SU-DHL-6 (cell line): ENCODE measurements at regions not wholly inside any gene's neighbourhood (a gene's known extent, or its start where the extent isn't known, plus 50 kb on each side); places are given as distances from the start of the nearest gene placed in this dataset.

Experiments
- H2AFZ ChIP-seq: fragments of 200-600 bp; sonication (generic); 2 replicates; pipeline ENCODE4 v1.6.1; 2014; ENCODE audit warnings: low read depth, mild to moderate bottlenecking, moderate library complexity, mixed read lengths, antibody characterized with exemption, low read length; ENCODE audit not compliant: severe bottlenecking
- H3F3A ChIP-seq: fragments of 200-600 bp; shearing (Covaris generic); 2 replicates; pipeline ENCODE4 v1.6.0; 2016; ENCODE audit warnings: antibody characterized with exemption, mild to moderate bottlenecking; ENCODE audit not compliant: insufficient read depth
- H3K27ac ChIP-seq: fragments of 200-600 bp; sonication (generic); 2 replicates; pipeline ENCODE4 v1.5.1; 2016; ENCODE audit warnings: low read depth, mild to moderate bottlenecking, low read length, moderate library complexity, mixed read lengths
- H3K27me3 ChIP-seq: fragments of 200-600 bp; sonication (generic), shearing (Covaris generic); 2 replicates; pipeline ENCODE4 v1.6.0; 2014; ENCODE audit warnings: mild to moderate bottlenecking, low read length
- H3K36me3 ChIP-seq: fragments of 200-600 bp; sonication (generic); 2 replicates; pipeline ENCODE4 v1.6.1; 2014; ENCODE audit warnings: mild to moderate bottlenecking, low read length, mixed read lengths
- H3K4me2 ChIP-seq: fragments of 300-600, 200-600 bp; shearing (Covaris generic), sonication (generic); 2 replicates; pipeline ENCODE4 v1.6.0; 2014; ENCODE audit warnings: low read length, low read depth, mild to moderate bottlenecking; ENCODE audit not compliant: poor library complexity, severe bottlenecking
- H3K4me3 ChIP-seq: fragments of 200-600 bp; sonication (generic); 2 replicates; pipeline ENCODE4 v1.5.1; 2014; ENCODE audit warnings: antibody characterized with exemption, low read length, mild to moderate bottlenecking, mixed read lengths; ENCODE audit not compliant: insufficient read depth, poor library complexity, severe bottlenecking
- H3K79me2 ChIP-seq: fragments of 200-600 bp; sonication (generic); 2 replicates; pipeline ENCODE4 v1.6.1; 2014; ENCODE audit warnings: mild to moderate bottlenecking, low read length, moderate library complexity; ENCODE audit not compliant: insufficient read depth
- H3K9ac ChIP-seq: fragments of 200-600 bp; sonication (generic); 2 replicates; pipeline ENCODE4 v1.7.0; 2014; ENCODE audit warnings: mild to moderate bottlenecking, low read length
- H3K9me2 ChIP-seq: fragments of 200-600 bp; sonication (generic); replicated peaks from 2 replicates; pipeline ENCODE4 v1.6.1; 2014; ENCODE audit warnings: low read length; ENCODE audit not compliant: insufficient read depth
- H3K9me3 ChIP-seq: fragments of 200-600 bp; sonication (generic); 2 replicates; pipeline ENCODE4 v1.6.1; 2014; ENCODE audit warnings: low read length, mixed read lengths; ENCODE audit not compliant: insufficient read depth
- H4K20me1 ChIP-seq: fragments of 200-600 bp; sonication (generic); 2 replicates; pipeline ENCODE4 v1.6.1; 2014; ENCODE audit warnings: low read depth, mild to moderate bottlenecking, antibody characterized with exemption, low read length, moderate library complexity, mixed read lengths
- CTCF ChIP-seq: fragments of 200-600 bp; sonication (generic); IDR thresholded peaks from one replicate; pipeline ENCODE4 v1.5.1; 2017; ENCODE audit warnings: antibody characterized with exemption, mild to moderate bottlenecking, low read length, moderate library complexity; ENCODE audit not compliant: insufficient read depth, poor library complexity, severe bottlenecking
- EZH2phosphoT487 ChIP-seq: fragments of 200-600 bp; sonication (generic), shearing (Covaris generic); conservative IDR thresholded peaks from 2 replicates; pipeline ENCODE4 v1.6.1; 2018; ENCODE audit warnings: mild to moderate bottlenecking, antibody characterized with exemption, low read length, moderate library complexity, mixed read lengths

GRCh38 chr3:162278834-162279233, 782.2 kb downstream of the OTOL1 start:
- Histone ChIP-seq H3K27me3 (no peaks in the 10 kb centered on the region), H2AFZ (no peak overlapping the region)
- no peak for TF ChIP-seq EZH2phosphoT487

DNA sequence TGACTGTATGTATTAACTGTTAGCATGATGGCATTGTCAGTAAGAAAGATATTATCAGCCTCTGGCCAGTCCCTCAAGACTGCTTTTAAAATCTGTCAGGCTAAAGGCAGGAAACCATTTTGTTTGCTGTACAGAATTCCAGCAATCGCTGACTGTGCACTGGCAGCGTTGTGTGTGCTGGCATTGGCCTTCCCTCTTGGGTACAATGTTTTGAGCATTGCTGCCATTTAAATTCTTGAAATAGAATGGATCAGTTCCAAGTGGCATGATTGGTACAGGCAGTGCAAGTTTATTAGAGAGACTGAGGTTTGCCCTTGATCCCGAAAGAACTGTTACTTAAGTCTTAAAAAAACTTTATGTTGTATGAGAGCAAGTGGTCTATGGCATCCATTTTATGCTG, 788.7 kb downstream of the OTOL1 start:
- Histone ChIP-seq H3K4me2 (no peak overlapping the region), H3K27ac (no peak overlapping the region), H2AFZ (no peak overlapping the region), H3K9me2 (no peaks in the 10 kb centered on the region), H3F3A (no peaks in the 10 kb centered on the region), H3K4me3 (no peak overlapping the region), H3K9ac (no peak overlapping the region), H3K36me3 (no peaks in the 10 kb centered on the region), H4K20me1 (no peaks in the 10 kb centered on the region), H3K79me2 (no peaks in the 10 kb centered on the region), H3K9me3 (peaks cover 12% of the 10 kb centered on the region; the same call in 1 of the 2 replicates), H3K27me3 (no peaks in the 10 kb centered on the region)
- TF ChIP-seq CTCF, result no peak
- TF ChIP-seq EZH2phosphoT487, result no peak

More at GRCh38 chr3:162278834-162279233, 782.2 kb downstream of the OTOL1 start:
- H3K79me2 ChIP-seq, result no peaks in the 10 kb centered on the region
- no peaks in the 10 kb centered on the region for H4K20me1 ChIP-seq
- peaks cover 12% of the 10 kb centered on the region; the same call in 1 of the 2 replicates for H3K9me3 ChIP-seq
- no peaks in the 10 kb centered on the region for H3K9me2 ChIP-seq
- H3K36me3 ChIP-seq, result no peaks in the 10 kb centered on the region
- no peak overlapping the region for H3K4me3 ChIP-seq
- no peak overlapping the region for H3K4me2 ChIP-seq
- H3F3A ChIP-seq, result no peaks in the 10 kb centered on the region
- H3K27ac ChIP-seq, result no peak overlapping the region
- no peak overlapping the region for H3K9ac ChIP-seq

GRCh38 chr3:162287600-162287999, 791.0 kb downstream of the OTOL1 start:
- no peaks in the 10 kb centered on the region for H3K9me3 ChIP-seq
- H2AFZ ChIP-seq, result no peak overlapping the region
- H3K27ac ChIP-seq, result no peak overlapping the region
- no peaks in the 10 kb centered on the region for H3F3A ChIP-seq
- no peak for TF ChIP-seq EZH2phosphoT487
- TF ChIP-seq CTCF, result no peak
- H3K4me2 ChIP-seq, result no peak overlapping the region
- H3K36me3 ChIP-seq, result no peaks in the 10 kb centered on the region
- no peak overlapping the region for H3K4me3 ChIP-seq
- no peaks in the 10 kb centered on the region for H4K20me1 ChIP-seq
- no peak overlapping the region for H3K9ac ChIP-seq
- H3K79me2 ChIP-seq, result no peaks in the 10 kb centered on the region
- no peaks in the 10 kb centered on the region for H3K27me3 ChIP-seq
- no peaks in the 10 kb centered on the region for H3K9me2 ChIP-seq

DNA sequence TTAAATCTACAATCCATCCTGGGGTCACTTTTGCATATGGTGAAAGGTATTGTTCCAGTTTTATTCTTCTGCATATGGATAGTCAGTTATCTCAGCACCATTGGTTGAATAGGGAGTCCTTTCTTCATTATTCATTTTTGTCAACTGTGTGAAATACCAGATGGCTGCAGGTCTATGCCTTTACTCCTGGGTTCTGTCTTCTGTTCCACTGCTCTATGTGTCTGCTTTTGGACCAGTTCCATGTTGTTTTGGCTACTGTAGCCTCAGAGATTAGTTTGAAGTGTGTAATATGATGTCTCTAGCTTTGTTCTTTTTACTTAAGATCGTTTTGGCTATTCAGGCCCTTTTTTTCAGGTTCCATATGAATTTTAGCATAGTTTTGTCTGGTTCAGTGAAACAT, 795.8 kb downstream of the OTOL1 start:
- Histone ChIP-seq H3K36me3 (no peaks in the 10 kb centered on the region), H3K4me2 (no peak overlapping the region), H3K9me2 (no peaks in the 10 kb centered on the region), H2AFZ (peak overlapping the region; percentile 7), H3K4me3 (no peak overlapping the region), H3F3A (no peaks in the 10 kb centered on the region), H3K27ac (no peak overlapping the region), H3K9ac (no peak overlapping the region), H3K9me3 (no peaks in the 10 kb centered on the region), H4K20me1 (no peaks in the 10 kb centered on the region), H3K79me2 (no peaks in the 10 kb centered on the region), H3K27me3 (no peaks in the 10 kb centered on the region)
- no peak for TF ChIP-seq EZH2phosphoT487
- TF ChIP-seq CTCF, result no peak
